ENCODE measurements at regions not wholly inside any gene's neighbourhood (a gene's known extent, or its start where the extent isn't known, plus 50 kb on each side); places are given as distances from the start of the nearest gene placed in this dataset.

GRCh38 chr20:37590938-37591490 lies 63.3 kb upstream of the BLCAP start:
- TF ChIP-seq CTCF (conservative IDR thresholded peaks at IDR 0.05; ENCODE audit: control insufficient read depth, insufficient read depth, low read depth, low read length) = no peak
- H3K4me3 ChIP-seq (ENCODE audit: control insufficient read depth, low read depth, low read length) = no peak overlapping the region
- no peak for DNase-seq (ENCODE audit: low read depth)

- no peak for DNase-seq (ENCODE audit: low read depth)
- H3K4me3 ChIP-seq (ENCODE audit: control insufficient read depth, low read depth, low read length) = no peak overlapping the region
- no peak for TF ChIP-seq CTCF (conservative IDR thresholded peaks at IDR 0.05; ENCODE audit: control insufficient read depth, insufficient read depth, low read depth, low read length)
Observed at GRCh38 chr20:37586078-37586477, 58.4 kb upstream of the BLCAP start.

GRCh38 chr20:37584238-37584807 lies 56.6 kb upstream of the BLCAP start:
- no peak for TF ChIP-seq CTCF (conservative IDR thresholded peaks at IDR 0.05; ENCODE audit: control insufficient read depth, insufficient read depth, low read depth, low read length)
- no peak overlapping the region for H3K4me3 ChIP-seq (ENCODE audit: control insufficient read depth, low read depth, low read length)
- DNase-seq (ENCODE audit: low read depth) = no peak

- no peak for DNase-seq (ENCODE audit: low read depth)
- no peak overlapping the region for H3K4me3 ChIP-seq (ENCODE audit: control insufficient read depth, low read depth, low read length)
- no peak for TF ChIP-seq CTCF (conservative IDR thresholded peaks at IDR 0.05; ENCODE audit: control insufficient read depth, insufficient read depth, low read depth, low read length)
Observed at GRCh38 chr20:37581246-37581645, 53.6 kb upstream of the BLCAP start.

DNA sequence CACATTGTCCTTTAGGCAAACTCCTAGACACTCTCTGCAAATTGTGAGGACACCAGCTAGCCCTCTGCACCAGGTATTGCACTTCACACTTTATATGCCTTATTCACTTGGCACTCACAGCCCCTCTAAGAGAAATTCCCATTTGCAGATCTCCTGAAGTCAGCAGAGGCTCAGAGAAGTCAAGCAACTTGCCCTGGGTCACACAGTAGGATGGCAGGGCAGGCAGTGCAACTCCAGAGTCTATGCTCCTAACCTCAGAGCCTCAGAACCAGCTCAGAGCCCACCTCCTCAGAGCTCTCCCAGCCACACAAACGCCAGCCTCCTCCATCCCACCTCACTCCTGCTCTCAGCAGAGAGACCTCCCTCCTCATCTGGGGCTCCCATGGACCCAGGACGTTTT lies 52.4 kb upstream of the BLCAP start:
- no peak for TF ChIP-seq CTCF (conservative IDR thresholded peaks at IDR 0.05; ENCODE audit: control insufficient read depth, insufficient read depth, low read depth, low read length)
- no peak for DNase-seq (ENCODE audit: low read depth)
- no peak overlapping the region for H3K4me3 ChIP-seq (ENCODE audit: control insufficient read depth, low read depth, low read length)

DNA sequence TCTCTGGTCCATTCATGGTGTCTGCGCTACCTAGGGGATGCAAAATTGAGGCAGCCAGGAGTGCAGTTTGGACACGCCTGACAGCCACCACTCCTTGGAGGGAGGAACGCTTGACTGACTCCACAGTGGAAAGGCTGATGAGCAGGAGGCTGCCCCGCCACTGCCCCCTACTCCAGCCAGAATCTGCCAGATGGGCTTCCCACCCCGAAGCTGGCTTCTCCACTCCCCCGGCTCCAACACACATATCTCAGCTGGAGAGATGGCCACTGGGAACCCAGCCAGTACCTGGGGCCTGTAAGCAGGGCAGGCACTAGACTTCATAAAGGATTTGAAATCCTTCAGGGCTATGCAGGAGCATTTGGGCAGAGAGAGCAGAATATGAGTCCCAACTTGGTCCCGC lies 51.4 kb upstream of the BLCAP start:
- no peak for DNase-seq (ENCODE audit: low read depth)
- TF ChIP-seq CTCF (conservative IDR thresholded peaks at IDR 0.05; ENCODE audit: control insufficient read depth, insufficient read depth, low read depth, low read length) = no peak
- no peak overlapping the region for H3K4me3 ChIP-seq (ENCODE audit: control insufficient read depth, low read depth, low read length)

DNA sequence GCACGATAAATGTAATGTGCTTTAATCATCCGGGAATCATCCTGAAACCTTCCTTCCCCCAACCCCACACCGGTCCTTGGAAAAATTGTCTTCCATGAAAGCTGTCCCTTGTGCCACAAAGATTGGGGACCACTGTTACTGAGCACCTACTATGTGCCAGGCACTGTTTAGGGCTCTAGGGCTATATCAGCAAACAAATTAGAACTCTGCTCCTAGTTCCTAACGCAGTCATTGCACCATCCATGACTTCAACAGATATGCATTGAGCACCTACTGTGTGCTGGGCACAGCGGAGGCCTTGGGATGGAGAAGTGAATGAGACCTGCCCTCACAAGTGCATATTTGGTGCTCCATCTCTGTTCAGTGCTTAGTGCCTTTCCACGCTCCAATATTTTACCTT lies 50.3 kb upstream of the BLCAP start:
- H3K4me3 ChIP-seq (ENCODE audit: control insufficient read depth, low read depth, low read length) = no peak overlapping the region
- TF ChIP-seq CTCF (conservative IDR thresholded peaks at IDR 0.05; ENCODE audit: control insufficient read depth, insufficient read depth, low read depth, low read length) = no peak
- no peak for DNase-seq (ENCODE audit: low read depth)

Measured in fibroblast of mammary gland (primary cell).